ENCODE measurements at regions not wholly inside any gene's neighbourhood (a gene's known extent, or its start where the extent isn't known, plus 50 kb on each side); places are given as distances from the start of the nearest gene placed in this dataset.
"Not testable (repeated sequence)": the region's sequence is repeated elsewhere in the genome, so short reads cannot be mapped to it uniquely, and the experiment has no call there.

DNA sequence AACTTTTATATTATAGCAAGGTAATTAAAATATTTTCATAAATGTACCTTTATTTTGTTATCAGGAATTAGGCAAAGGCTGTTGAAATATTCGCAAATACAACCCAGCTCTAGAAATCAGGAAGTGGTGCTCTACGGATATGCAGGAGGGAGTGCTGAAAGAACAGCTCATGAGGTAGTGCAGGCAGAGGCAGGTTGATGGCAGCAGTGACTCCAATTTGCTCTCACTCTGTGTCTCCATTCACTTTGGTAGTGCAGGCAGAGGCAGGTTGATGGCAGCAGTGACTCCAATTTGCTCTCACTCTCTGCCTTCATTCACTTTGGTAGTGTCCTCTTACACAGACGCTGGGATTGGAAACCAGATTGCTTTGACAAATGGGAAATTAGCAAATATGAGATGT lies 277.9 kb downstream of the TRIML1 start:
- intact Hi-C loops (cut with micrococcal nuclease), result no loop called here
- ATAC-seq, result no peak
- DNase-seq, result no peak

DNA sequence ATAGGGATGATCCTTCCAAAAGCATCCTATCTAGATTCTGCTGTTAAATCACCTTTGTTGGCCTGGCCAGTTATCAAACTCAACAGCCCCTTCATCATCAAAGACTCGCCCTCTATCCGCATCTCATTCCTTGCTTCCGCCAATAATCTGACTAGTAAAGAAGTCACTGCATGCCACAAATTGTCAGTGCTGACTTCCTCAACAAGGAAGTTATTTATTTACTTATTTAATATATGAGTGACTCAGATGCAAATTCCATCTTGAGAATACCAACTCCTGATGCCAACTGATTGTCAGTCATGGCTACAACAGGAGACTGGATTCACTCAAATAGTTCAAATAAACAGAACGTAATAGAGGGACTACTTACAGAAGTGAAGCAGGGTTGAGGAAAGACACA lies 283.8 kb downstream of the TRIML1 start:
- ATAC-seq, result no peak
- intact Hi-C loops (cut with micrococcal nuclease), result no loop called here
- DNase-seq, result no peak

DNA sequence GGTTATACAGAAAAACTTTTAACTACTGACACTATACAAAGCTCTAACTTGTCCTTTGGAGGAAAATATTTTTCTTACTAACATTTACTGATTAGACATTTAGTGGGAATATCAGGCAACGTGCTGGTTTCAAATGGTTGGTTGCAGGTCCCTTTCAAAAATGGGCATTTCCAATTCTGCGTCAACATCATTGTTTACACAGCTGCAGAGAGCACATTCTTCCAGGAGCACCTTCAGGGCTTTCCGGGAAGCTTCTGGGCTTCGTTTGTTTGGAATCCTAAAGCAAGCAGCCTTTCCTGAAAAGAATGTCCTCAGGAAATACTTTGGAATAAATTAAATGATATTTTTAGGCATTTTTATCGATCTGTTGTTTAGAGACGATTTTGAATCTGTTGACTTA lies 289.7 kb downstream of the TRIML1 start:
- ATAC-seq (no peak), DNase-seq (no peak)
- intact Hi-C loops (cut with micrococcal nuclease), result no loop called here

DNA sequence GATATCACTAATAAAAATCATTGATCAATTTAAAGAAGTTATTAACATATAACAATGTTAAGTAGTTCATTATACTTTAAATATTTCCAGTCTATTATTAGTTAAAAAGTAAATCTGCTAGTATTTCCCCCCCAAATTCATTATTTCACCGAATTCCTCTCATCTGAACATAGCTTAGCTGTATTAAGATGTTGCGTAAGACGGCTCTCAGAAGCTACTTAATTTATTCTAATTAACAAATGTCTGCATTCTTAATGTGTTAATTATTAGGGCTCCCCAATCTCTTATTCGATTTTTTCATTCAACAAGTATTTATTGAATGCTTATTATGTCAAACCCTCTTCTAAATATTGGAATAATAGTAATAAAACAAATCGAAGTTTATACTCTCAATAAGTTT lies 290.7 kb downstream of the TRIML1 start:
- intact Hi-C loops (cut with micrococcal nuclease), result no loop called here
- ATAC-seq (no peak), DNase-seq (no peak)

DNA sequence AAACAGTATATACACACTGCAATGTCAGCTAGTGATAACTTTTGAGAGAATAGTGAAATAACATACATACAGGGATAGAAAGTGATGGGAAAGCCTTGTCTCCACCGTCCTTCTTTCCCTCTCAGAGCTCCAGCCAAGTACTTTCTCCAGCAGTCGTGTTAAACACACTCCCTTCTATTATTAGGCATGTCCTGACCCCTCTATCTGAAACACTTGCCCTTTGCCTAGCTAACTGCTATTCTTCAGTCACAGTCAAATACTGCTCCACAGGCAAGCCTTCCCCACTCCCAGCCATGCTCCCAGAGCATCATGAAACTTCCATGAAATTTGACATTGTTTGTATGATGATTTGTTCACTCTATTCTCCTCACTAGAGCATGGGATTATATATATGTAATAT lies 291.1 kb downstream of the TRIML1 start:
- peak; percentile 75 for ATAC-seq
- intact Hi-C loops (cut with micrococcal nuclease), result no loop called here
- DNase-seq, result no peak

DNA sequence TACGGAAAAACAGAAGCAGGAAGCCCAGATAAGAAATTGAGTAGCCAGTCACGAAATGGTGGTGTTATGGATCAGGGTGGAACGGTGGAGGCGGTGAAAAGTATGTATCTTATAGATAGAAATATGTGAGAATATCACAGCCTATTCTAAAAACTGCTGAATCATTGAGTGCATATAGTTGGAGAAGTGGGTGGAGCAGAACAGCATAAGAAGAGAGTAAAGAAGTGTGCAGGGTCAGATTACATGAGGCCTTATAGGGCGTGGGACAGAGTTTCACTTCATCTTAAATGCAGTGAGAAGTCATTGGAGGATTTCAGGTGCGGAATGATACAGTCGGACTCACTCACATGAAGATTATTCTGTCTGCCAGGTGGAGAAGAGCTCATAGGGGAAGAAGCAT lies 293.1 kb downstream of the TRIML1 start:
- ATAC-seq (no peak), DNase-seq (no peak)
- intact Hi-C loops (cut with micrococcal nuclease), result no loop called here

DNA sequence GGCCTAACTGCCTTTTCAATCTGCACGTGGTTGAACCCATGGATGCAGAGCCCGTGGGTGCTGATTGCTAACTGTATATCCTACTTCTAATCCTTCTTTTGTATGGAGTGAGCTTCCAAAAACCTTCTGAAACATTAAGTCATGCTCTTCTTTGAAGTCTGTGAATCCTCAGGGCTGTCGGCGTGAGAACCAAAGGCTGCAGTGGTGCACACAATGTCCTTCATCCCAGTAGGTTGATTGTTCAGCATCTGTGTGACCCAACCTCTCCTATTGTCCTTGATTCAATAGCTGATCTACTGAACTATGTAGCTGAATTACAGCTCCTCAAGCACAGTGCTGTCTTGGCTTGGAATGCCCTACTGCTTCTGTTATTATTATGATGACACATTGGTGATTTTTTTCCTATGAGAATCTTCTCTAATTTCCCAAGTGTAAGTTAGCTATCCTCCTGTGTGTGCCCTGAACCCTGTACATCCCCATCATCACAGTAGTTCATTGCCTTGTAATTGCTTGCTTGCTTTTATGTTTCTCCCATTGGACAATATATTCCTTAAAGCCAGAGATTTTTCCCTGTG lies 294.6 kb downstream of the TRIML1 start:
- intact Hi-C loops (cut with micrococcal nuclease), result no loop called here
- ATAC-seq (no peak), DNase-seq (no peak)

DNA sequence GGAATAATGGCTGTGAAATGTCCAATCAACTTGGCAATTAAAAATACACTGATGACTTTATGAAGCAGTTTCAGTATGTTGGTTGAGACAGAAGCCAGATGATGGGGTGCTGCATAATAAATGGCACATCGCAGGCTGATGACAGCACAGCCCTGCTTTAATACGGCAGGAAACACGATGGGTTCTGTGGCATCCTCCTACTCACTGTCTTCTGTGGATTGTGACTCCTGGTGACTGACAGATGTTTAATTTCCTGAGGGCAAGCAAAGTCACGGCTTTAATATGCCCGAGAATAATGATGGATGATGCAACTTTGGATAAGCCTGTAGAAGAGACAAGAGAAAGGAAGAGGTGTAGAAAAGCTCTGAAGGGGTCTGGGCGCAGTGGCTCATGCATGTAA lies 295.4 kb downstream of the TRIML1 start:
- DNase-seq (no peak), ATAC-seq (no peak)
- intact Hi-C loops (cut with micrococcal nuclease), result no loop called here

DNA sequence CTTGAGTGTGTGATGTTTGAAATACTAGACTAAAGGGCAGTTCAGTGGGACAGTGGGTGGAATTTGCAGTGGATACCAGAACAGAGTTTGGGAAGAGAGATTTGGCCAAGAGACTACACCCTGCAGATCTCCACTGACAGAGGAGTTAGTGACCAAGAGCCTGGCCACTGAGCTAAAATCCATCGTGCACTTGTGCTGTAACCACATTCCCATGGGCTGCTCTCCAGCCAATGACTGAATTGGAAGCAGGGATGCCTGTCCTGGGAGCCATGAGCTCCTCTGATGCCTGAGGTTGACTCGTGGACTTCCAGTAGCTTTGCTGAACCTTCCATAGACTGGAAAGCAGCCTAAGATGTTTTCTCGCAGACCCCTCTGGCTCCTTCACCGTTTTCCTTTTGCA lies 296.1 kb downstream of the TRIML1 start:
- ATAC-seq, result no peak
- DNase-seq, result no peak
- intact Hi-C loops (cut with micrococcal nuclease), result no loop called here

DNA sequence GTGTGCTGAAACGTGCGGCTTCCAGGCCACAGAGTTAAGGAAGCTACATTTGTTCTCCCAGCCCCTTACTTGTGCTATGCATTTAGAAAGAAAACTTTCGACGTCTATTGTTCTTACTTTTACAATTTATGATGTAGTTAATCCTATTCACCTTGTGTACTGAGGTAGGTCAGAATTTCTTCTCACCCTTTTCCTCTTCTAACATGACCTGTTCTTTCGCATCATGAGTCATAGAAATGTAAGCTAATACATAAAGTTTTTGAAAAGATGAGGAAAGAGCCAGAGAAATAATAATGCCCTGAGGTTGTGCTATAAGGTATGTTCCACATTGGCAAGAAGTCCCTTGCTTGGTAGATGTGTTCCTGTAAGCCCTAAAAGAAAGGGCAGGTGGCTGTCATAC lies 298.3 kb downstream of the TRIML1 start:
- intact Hi-C loops (cut with micrococcal nuclease), result no loop called here
- no peak for ATAC-seq
- no peak for DNase-seq

DNA sequence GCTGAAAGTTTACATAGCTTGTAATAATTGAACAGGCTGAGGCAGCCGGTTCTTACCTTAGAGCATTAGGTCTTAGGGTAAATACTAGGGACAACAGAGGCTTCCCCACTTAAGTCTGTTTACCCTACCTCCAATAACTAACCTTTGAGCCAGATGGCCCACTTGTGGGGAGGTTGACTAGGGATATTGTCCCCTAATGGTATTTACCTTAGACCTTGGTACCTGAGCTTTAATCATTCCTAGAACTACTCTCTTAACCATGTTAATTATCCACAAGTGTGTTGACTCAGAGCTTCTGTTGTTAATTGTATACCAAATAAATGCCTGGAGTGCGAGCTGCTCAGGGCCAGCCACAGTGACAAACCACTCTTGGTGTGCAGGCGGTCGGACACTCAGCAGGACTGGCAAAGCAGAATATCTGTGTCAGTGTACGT lies 299.2 kb downstream of the TRIML1 start:
- DNase-seq; ATAC-seq; intact Hi-C loops (cut with micrococcal nuclease): not testable (repeated sequence)

DNA sequence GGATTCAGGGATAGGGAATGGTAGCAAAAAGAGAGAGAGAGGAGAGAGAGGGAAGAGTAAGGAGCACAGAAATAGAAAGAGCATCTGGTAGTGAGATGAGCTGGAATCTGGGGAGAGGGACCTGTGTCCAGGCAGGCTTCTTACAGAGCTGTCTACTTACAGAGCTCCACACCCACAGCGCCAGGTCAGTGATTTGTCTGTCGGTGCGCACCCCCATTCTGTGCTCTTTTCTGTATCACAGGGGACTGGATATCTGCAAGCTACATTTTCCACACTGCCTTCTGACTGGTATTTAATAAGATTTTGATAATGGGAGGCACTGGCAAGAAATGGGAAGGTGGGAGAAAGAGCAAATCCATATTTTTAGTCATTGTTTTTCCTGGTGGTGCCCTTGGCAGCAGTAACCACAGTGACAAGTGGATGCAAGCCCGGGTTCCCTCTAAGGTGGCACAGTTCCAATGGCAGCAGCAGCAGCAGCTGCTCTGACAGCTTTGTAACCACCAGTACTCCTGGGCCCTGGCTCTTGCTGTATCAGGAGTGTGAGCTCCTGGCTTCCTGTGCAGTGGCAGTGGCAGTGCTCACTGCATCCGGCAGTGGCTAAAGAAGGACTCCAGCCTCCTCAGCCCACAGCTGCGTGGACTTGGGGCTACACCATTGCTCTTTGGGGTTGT lies 300.5 kb downstream of the TRIML1 start:
- intact Hi-C loops (cut with micrococcal nuclease), result no loop called here
- peak; percentile 56 for DNase-seq
- ATAC-seq, result peak; percentile 88

DNA sequence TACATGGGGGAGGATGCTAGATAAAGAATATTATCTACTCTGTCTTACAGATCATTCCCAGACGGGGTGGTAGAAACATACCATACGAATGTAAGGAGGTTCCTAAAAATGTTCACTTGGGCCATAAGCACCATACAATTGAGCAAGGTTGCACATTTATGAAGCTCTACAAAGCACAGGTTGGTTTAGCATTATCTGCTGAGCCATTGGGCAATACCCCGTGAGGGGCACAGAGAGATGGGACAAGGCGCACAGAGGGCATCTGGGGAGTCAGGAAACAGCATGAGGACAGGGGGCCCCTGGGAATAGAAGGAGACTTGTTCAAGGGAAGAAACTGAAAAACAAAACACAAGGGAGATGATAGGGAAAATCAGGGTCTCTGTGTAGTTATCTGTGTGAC lies 305.3 kb downstream of the TRIML1 start:
- DNase-seq, result no peak
- no peak for ATAC-seq
- intact Hi-C loops (cut with micrococcal nuclease), result no loop called here

DNA sequence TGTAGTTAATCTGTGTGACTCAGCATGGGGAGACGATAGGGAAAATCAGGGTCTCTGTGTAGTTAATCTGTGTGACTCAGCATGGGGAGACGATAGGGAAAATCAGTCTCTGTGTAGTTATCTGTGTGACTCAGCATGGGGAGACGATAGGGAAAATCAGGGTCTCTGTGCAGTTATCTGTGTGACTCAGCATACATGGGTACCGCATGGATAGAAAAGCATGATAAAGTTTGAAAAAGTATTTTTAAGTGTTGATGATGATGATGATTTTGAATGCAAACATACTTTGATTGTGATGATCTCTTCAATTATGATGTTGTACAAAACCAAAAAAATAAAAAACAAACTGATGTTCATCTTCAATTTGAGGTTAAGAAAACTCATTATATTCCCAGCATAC lies 309.8 kb downstream of the TRIML1 start:
- ATAC-seq; intact Hi-C loops (cut with micrococcal nuclease); DNase-seq: not testable (repeated sequence)

DNA sequence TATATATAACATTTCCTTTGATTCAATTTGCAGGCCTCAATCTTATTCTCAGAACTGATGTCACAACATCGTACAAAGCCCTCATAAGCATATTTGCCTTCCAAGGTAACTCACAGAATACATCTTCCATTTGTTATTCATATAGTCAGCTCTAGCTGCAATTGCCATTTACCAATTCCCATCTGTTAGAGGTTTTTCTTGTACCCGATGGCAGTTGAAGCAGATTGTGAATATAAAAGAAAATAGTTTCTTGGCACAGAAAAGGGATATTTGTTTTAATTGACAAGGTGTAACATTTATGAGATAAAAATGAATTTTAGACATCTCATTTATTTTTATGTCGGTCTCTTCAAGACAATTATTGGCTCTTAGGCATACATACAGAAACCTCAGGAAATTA lies 311.3 kb downstream of the TRIML1 start:
- DNase-seq, result no peak
- intact Hi-C loops (cut with micrococcal nuclease), result no loop called here
- no peak for ATAC-seq

DNA sequence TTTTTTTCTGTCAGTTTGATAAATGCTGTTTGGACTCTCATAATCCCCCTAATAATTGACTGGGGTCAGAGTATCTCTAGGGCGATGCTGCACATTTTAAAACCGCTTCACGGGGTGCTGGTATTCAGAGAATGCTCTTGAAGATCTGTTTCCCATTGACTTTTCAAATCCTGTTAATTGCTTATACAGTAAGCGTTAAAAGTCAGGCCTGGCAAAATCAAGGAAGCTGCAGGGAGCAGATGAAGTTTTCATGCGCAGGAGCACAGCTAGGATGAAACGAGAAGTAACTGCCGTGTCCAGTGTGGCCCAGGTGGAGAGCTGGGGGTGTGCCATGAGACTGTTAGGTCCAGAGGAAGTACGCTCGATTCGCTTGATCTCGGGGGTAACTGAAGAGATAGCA lies 312.9 kb downstream of the TRIML1 start:
- intact Hi-C loops (cut with micrococcal nuclease), result no loop called here
- no peak for ATAC-seq
- DNase-seq, result no peak

DNA sequence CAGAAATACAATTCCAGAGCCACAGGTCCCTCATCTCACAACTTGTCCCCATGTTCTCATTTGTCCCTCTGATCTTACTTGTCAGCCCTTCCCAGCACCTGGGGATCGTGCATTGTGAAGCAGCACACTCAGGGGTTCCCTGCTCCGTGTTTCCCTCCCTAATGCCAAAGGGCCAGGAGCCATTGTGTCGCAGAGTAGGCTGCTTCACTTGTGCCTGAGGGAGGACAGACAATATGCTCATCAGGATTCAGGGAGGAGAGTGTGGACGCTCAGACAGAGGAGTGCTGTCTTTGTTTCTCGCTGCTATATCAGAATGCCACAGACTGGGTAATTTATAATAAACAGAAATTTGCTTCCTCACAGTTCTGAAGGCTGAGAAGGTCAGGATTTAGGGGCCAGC lies 315.3 kb downstream of the TRIML1 start:
- ATAC-seq, result no peak
- intact Hi-C loops (cut with micrococcal nuclease), result no loop called here
- no peak for DNase-seq

DNA sequence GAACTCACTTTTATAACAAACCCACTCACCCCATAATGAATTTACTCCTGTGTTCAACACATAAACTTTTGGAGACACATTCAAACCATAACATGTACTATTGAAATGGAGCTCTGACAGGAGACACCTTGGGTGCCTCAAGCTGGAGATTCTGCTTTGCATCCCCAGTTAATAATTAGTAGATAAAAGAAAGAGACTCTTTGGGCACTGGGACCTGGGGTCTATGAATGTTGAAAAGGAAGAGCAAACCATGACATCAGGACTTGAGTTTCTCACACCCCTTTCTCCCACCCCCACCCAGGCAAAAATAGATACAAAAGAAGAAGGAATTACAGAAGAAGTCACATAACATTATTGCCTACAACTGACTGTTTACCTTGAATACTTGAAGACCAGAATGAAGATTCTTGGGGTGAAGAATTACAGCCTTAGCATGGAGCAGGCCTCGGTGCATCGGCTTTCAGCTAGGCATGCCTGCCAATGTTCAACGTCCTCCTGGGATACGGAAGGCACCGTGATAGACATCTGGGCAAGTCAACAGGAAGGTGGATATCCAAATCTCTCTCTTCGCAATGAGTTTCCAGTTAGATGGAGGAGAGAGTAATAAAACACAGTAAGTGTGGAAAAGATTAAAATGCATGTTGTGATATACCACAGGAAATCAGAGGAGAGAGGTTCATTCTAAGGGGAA lies 316.0 kb downstream of the TRIML1 start:
- ATAC-seq (no peak), DNase-seq (no peak)
- intact Hi-C loops (cut with micrococcal nuclease), result no loop called here

DNA sequence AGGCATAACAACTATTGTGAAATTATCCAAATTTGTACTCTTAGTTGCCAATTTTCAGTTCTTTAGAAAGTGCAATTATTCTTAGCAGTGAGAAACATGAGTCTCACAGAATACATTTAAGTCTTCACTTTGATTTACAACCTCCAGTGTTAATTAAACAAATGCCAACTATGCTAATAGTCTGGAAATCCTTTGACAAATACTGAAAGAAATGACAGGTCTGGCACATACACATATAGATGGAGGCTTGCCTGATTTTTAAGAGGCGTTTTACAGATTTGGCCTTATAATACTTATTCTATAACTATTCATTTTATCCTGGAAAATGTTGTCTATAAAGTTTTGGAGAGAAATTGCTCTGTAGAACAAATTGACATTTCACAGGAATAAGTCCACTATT lies 320.1 kb downstream of the TRIML1 start:
- intact Hi-C loops (cut with micrococcal nuclease), result no loop called here
- DNase-seq (no peak), ATAC-seq (no peak)

DNA sequence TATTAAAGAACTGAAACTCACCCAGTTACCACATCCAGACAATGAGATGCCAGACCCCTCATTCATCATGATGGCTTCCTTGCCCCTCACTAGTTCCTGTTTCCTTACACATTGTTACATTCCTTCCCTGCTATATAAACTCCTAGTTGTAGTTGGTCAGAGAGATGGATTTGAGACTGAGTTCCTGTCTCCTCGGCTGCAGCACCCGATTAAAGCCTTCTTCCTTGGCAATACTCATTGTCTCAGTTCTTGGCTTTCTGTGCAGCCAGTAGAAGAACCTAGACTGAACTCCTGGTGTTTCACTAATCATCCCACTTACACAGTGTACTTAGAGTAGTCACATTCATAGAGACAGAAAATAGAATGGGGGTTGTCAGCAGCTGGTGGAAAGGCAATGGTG lies 324.7 kb downstream of the TRIML1 start:
- DNase-seq (no peak), ATAC-seq (no peak)
- intact Hi-C loops (cut with micrococcal nuclease), result no loop called here

DNA sequence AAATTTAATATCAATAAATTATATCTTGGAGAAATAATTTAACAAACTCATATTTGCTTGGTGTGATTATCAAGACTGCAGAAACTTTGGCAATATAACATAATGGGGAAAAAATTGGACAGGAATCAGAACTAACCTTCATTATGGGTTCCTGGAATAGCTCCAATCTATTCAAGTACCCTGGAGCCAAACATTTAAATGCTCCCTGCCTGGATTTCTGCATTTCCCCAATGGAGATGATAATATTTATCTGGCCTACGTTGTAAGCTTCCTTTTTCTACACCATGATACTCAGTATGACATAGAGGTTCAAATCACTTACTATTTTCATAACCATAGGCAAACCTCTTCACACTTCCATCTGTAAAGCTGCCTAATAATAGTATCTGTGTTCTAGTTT lies 326.8 kb downstream of the TRIML1 start:
- intact Hi-C loops (cut with micrococcal nuclease), result no loop called here
- no peak for DNase-seq

More for the DNA sequence above, 326.8 kb downstream of the TRIML1 start:
- no peak for ATAC-seq
